Hippocampal formation (tissue), 2 donors: ENCODE measurements at regions not wholly inside any gene's neighbourhood (a gene's known extent, or its start where the extent isn't known, plus 50 kb on each side); places are given as distances from the start of the nearest gene placed in this dataset.

ENCODE experiments used
- DNase-seq, 2 donors: peaks; one replicate each; lab custom pipeline; 2025; lab: John Stamatoyannopoulos, UW

GRCh38 chr14:104386151-104386841, 193.3 kb upstream of the C14orf180 start:
- no peak for DNase-seq

DNA sequence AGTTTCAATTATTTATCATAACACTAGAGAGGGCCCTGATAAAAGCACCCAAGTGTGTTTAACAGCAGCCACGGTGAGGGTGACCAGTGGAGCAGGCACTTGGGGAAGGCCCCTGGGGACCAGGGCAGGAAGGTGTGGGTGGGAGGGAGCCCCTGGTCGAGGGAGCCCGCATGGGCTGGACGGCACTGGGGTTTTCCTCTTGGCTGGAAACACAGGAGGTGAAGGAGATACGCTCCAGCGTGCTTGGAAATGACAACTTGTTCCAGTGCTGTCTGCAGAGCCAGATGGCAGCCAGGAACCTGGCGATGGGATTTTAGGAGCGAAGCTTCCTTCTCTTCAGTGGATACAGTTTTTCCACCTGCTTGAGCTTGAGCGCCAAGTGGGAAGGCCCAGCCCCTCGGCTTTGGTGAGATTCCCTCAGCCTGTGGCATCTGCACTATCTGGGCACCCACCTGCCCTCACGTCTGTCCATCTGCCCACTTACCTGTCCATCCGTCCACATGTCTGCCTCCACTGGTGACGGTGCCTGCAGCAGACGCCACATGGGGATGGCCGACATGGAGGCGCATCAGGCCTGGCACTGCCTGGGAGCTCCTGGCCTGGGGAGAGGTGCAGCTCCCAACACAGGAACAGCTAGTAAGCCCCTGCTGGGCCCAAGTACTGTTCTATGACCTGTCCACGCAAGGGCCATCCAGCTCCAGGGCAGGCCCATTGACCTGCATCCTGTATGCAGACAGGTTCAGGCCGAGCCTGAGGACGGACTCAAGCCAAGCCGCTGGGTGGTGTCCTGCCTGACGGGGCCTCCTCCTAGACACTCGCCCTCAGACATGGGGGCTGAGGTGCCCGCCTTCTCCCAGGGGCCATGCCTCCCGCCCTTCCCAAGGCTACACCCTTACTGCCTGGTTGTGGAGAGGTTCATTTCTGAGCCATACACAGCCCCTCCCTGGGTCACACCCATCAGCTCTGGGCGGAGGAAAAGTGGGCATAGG, 192.2 kb upstream of the C14orf180 start:
- no peak for DNase-seq

DNA sequence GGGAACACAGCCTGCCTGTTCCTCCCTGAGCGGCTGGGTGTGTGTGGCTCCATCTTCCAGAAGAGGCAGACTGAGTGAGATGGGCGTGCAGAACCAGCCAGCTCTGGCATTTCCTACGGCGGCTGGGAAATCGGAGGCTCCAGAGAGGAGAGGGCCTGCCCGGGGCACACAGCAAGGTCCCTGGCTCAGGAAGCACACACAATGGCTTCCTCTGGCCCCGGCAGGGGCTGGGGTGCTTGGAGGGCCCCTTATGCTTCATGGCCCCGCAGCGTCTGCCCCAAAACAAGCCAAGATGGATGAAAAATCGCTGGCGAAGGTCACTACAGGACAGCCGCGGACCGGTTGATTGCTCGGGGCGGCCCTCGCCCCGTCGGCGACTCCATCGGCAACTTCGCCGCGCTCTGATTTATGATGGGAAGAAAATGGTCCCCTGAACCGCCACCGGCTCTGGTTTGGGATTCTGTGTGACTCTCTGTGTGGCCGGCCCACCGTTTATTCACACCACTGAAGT, 191.5 kb upstream of the C14orf180 start:
- no peak for DNase-seq

- no peak for DNase-seq
Observed at GRCh38 chr14:104388541-104389325, 190.8 kb upstream of the C14orf180 start.

GRCh38 chr14:104389326-104390220, 190.0 kb upstream of the C14orf180 start:
- DNase-seq, result no peak

DNA sequence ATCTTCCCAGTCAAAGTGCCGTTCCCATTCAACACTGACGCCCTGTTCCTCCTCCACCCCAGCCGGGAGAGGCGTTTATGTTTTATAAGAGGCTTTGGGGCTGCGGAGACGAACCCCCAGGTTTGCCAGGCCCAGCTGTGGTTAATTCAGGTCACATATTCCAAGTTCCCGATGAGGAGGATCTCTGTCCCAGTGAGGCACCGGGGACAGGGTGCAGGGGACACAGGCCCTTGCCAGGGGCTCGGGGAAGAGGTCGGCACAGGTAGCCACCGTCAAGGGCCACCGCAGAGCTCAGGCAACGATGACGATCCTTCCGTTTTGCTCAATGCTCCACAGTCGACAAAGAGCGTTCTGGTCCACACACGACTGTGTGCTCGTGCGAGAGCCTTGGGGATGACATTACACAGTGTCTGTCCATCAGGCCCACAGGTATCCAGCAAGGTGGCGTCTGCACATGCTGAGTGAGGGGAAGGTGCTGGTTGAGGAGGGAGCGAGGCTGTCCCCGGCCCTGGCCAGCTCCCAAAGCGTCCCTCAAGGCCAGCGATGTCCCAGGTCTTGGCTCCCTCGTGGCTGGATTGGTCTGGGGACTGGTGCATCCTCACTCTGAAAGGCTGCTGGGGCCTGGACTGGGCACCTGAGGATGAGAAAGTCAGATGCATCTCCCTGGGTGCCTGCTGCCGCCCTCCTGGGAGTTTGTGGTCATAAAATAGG, 189.2 kb upstream of the C14orf180 start:
- DNase-seq, result no peak

- DNase-seq, result no peak
Observed at GRCh38 chr14:104390941-104391901, 188.3 kb upstream of the C14orf180 start.

GRCh38 chr14:104392001-104392395, 187.6 kb upstream of the C14orf180 start:
- DNase-seq, result no peak

DNA sequence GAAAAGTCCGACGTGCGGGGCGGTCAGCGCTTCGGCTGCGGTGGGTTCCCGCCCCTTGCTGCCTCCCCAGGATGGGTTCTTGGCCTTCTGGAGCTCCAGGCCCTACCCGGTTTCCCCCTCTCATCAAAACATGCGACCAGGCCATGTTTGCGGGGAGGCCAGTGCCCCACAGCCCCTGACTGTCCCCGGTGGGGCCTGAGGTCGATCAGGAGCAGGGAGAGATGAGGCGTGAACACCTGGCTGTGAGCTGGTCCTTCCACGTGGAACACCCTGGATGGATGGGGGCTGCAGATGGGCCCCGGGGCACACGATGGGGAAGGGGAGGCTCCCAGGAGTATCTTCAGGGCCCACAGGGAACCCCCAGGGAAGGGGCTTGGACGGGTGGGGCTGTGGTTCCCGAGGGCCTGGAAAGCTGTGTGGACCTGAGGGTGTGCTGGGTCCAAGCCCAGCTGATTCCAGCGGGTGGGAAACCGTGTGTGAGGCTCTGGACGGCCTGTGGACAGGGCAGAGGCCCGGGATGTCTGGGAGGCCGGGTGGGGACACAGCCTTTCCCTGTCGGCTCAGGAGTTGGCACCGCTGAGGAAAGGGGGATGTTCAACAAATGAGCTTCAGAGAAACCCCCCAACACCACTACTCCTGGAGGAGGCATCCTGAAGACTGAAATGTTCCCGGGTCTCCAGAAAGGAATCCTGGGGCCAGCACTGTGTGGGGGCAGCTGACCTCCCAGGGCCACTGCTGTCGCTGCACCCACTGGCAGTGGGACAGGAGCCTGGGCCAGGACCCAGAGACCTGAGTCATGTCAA, 187.0 kb upstream of the C14orf180 start:
- no peak for DNase-seq

- DNase-seq, result no peak
Observed at GRCh38 chr14:104393199-104393897, 186.2 kb upstream of the C14orf180 start.

GRCh38 chr14:104393898-104394381, 185.6 kb upstream of the C14orf180 start:
- DNase-seq, result no peak

DNA sequence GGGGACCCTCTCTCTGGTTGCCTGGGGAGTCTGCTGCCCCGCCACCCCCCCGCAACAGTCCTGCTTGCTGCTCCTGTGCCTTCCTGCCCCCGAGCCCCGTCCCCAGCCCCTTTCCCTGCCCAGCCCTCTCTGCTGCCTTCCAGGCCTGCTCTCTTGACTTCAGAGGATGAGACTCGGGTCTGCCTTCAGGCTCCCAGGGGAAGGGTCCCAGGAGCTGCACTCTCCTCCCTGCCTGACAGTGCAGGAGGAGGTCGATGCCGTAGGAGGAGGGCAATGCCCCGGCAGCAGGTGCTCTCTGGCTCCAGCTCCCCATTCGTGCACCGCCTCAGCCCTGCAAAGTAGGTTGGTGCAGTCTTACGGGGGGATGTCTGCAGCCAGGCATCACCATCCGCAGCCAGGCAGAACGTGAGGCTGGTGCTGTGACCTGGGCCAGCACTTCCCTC, 185.1 kb upstream of the C14orf180 start:
- no peak for DNase-seq

- DNase-seq, result no peak
Observed at GRCh38 chr14:104395276-104395675, 184.3 kb upstream of the C14orf180 start.

DNA sequence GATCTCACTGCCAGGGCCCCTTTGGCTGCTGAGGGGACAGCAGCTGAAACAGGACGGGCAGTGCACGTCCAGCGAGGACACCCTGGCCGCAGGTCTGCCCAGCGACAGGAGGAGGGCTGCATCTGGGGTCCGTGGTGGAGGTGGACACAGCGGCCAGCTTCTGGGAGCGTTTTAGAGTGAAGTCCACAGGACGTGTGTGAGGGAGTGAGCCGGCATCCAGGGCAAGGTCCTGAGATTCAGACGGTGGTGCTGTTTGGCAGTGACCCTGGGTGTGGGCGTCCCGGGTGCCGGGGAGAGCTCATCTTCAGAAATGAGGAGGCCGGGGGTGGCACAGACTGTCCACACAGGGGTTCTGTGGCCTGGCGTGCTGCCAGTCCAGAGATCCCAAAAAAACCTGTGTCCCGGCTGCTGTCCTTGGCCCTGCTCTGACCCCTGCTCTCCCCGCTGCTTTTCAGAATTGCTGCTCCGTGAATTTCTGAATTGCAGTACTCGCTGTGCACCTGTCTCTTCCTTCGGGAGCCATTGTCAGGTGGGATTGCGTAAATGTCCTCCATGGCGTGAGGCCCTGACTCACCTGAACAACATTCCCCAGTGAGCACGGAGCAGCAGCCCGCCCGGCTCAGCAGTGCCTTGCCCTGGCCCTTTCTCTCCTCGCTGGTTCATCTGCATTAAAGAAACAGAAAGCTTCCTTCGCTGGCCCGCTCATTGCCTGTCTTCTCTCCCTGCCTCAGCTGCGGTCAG, 183.5 kb upstream of the C14orf180 start:
- no peak for DNase-seq

GRCh38 chr14:104396682-104397470, 182.7 kb upstream of the C14orf180 start:
- DNase-seq, result no peak

GRCh38 chr14:104397956-104398355, 181.6 kb upstream of the C14orf180 start:
- DNase-seq, result no peak
